ENCODE measurements at regions not wholly inside any gene's neighbourhood (a gene's known extent, or its start where the extent isn't known, plus 50 kb on each side); places are given as distances from the start of the nearest gene placed in this dataset. TPM values are rescaled to one million over a fixed set of nuclear protein-coding genes. Genes with fewer than 3 reads are reported as not detected.

DNA sequence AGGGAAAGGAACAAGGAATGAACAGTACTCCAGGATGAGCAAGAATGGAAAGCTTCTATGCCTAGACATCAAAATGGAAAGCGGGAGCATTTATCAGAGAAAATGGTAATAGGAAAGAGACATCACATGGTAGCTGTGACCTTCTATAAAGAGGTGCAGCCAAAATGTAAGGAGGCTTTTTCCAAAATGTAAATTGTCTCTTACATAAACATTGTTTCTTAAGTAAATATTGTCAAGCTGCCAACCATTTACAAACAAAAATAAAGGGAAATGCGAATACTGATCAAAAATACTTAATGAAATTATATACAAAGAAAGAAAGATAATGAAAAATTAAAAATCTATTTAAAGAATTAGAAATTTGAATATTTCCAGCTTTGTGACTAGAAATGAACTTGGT lies 55.0 kb upstream of the RASGEF1B start:
- no peaks in the 10 kb centered on the region for H3K9me3 ChIP-seq (ENCODE audit: control insufficient read depth, insufficient read depth, low read length)
- H3K27ac ChIP-seq (ENCODE audit: low read depth, low read length): no peak overlapping the region
- POLR2A ChIA-PET: no interaction called here
- CTCF ChIA-PET: interaction anchor here (1.4 kb wide), 1 partner anchor 59 kb away, joined by 3 read pairs; no protein-coding TSS in a partner anchor
- TF ChIP-seq, protein P1, sequence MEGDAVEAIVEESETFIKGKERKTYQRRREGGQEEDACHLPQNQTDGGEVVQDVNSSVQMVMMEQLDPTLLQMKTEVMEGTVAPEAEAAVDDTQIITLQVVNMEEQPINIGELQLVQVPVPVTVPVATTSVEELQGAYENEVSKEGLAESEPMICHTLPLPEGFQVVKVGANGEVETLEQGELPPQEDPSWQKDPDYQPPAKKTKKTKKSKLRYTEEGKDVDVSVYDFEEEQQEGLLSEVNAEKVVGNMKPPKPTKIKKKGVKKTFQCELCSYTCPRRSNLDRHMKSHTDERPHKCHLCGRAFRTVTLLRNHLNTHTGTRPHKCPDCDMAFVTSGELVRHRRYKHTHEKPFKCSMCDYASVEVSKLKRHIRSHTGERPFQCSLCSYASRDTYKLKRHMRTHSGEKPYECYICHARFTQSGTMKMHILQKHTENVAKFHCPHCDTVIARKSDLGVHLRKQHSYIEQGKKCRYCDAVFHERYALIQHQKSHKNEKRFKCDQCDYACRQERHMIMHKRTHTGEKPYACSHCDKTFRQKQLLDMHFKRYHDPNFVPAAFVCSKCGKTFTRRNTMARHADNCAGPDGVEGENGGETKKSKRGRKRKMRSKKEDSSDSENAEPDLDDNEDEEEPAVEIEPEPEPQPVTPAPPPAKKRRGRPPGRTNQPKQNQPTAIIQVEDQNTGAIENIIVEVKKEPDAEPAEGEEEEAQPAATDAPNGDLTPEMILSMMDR (IDR thresholded peaks at IDR 0.05; ENCODE audit: low read depth, low read length): no peak
- no peaks in the 10 kb centered on the region for H3K27me3 ChIP-seq (ENCODE audit: control insufficient read depth, insufficient read depth, low read length)
- DNase-seq (ENCODE audit: low read depth, low spot score): no peak
- no peak overlapping the region for H3K4me3 ChIP-seq (ENCODE audit: low read depth, low read length)

DNA sequence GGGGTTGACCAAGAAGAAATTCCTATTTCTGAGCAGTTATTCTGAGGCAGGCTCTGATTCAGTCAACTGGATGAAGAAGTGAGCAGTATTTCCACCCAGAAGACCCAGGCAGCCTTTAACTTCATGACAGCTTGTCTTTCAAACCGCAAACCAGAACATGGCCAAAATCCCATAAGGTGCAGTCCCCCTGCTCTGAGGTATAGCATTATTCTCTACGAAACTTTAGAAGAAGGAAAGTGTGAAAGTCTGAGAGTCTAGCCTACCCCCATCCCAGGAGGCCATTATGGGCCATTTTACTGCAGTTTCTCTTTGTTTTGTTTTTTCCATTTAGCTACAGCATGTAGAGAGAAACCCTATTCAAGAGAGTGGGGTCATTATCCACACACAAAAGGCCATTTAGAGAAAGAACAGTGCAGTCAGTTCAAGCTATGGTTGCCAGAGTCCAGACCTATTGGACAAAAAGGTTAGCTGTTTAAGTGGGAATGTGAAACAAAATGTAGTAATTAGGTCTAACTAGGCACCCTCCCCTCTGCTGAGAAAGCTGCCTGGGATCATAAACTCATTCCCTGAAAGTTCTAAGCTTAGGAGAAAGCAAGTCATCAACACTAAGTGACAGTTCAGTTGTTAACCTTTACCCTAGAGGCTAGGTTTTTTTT lies 52.1 kb upstream of the RASGEF1B start:
- ChIA-PET POLR2A (no interaction called here), CTCF (interaction anchor here (0.7 to 1.3 kb wide), 2 partner anchors 11 to 57 kb away, joined by 3 to 5 read pairs; no protein-coding TSS in a partner anchor)
- H3K27me3 ChIP-seq (ENCODE audit: control insufficient read depth, insufficient read depth, low read length): no peaks in the 10 kb centered on the region
- no peak overlapping the region for H3K27ac ChIP-seq (ENCODE audit: low read depth, low read length)
- no peak overlapping the region for H3K4me3 ChIP-seq (ENCODE audit: low read depth, low read length)
- TF ChIP-seq, protein P1 (IDR thresholded peaks at IDR 0.05; ENCODE audit: low read depth, low read length): no peak
- DNase-seq (ENCODE audit: low read depth, low spot score): no peak
- no peaks in the 10 kb centered on the region for H3K9me3 ChIP-seq (ENCODE audit: control insufficient read depth, insufficient read depth, low read length)

DNA sequence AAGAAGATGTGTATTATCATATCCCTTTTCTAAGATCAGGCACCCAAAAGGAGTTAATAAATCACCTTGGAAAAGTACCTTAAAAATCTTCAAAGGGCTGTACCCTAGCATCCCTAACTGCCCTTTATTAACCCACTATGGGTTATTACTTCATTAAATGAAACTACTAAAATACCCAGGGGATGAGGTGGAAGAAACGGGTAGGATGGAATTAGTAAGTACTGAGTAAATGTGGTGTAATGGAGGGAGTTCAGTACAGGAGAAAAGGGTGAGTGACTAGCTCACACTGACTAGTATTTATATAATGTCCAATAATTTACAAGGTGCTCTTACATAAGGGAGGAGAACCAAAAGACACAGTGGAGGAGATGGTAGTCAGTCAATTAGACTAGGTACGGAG lies 51.0 kb upstream of the RASGEF1B start:
- Histone ChIP-seq H3K4me3 (ENCODE audit: low read depth, low read length) (no peak overlapping the region), H3K27ac (ENCODE audit: low read depth, low read length) (no peak overlapping the region), H3K9me3 (ENCODE audit: control insufficient read depth, insufficient read depth, low read length) (no peaks in the 10 kb centered on the region), H3K27me3 (ENCODE audit: control insufficient read depth, insufficient read depth, low read length) (no peaks in the 10 kb centered on the region)
- TF ChIP-seq, protein P1 (IDR thresholded peaks at IDR 0.05; ENCODE audit: low read depth, low read length): no peak
- ChIA-PET CTCF (no interaction called here), POLR2A (no interaction called here)
- no peak for DNase-seq (ENCODE audit: low read depth, low spot score)

DNA sequence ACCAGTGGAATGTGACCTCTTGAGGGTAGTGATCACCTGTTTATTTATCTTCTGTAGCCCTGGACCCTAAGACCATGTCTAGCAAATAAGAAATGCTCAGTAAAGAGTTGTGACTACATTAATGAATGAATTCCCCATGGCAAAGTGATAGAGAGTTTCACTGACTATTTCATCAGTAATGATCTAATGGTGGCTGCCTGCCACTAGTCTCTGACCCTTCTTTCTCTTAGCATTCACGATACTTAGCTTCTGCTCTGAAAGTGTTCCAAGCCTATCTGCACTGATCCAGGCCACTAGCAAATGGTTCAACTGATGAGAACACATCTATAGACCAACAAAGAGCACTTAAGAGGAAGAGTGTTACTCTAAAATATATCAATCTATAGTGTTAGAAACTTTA lies 50.0 kb upstream of the RASGEF1B start:
- Histone ChIP-seq H3K9me3 (ENCODE audit: control insufficient read depth, insufficient read depth, low read length) (no peaks in the 10 kb centered on the region), H3K27ac (ENCODE audit: low read depth, low read length) (no peak overlapping the region), H3K4me3 (ENCODE audit: low read depth, low read length) (no peak overlapping the region), H3K27me3 (ENCODE audit: control insufficient read depth, insufficient read depth, low read length) (no peaks in the 10 kb centered on the region)
- DNase-seq (ENCODE audit: low read depth, low spot score): no peak
- ChIA-PET POLR2A (no interaction called here), CTCF (no interaction called here)
- TF ChIP-seq, protein P1 (IDR thresholded peaks at IDR 0.05; ENCODE audit: low read depth, low read length): no peak

Small RNA genes lying in the stretch of these regions (small RNA-seq; reads per million reads assigned to genes)
- gene RF00322 (ENCODE audit: insufficient read length, low read depth): not detected
- gene RNU6-499P (ENCODE audit: insufficient read length, low read depth): not detected
